ENCODE measurements at regions not wholly inside any gene's neighbourhood (a gene's known extent, or its start where the extent isn't known, plus 50 kb on each side); places are given as distances from the start of the nearest gene placed in this dataset.
A peak's percentile ranks its signal among the peaks of the same experiment; 100 is the strongest.

- DNase-seq (ENCODE audit: low spot score) = no peak
Measured at GRCh38 chr6:106918115-106918514, 56.4 kb downstream of the CD24 start.

- DNase-seq (ENCODE audit: low spot score) = no peak
Measured at GRCh38 chr6:106916891-106917290, 57.6 kb downstream of the CD24 start.

GRCh38 chr6:106913676-106914280 lies 60.8 kb downstream of the CD24 start:
- no peak for DNase-seq (ENCODE audit: low spot score)

GRCh38 chr6:106913111-106913510 lies 61.4 kb downstream of the CD24 start:
- no peak for DNase-seq (ENCODE audit: low spot score)

GRCh38 chr6:106912091-106912490 lies 62.4 kb downstream of the CD24 start:
- DNase-seq (ENCODE audit: low spot score) = no peak

GRCh38 chr6:106910999-106911949 lies 63.3 kb downstream of the CD24 start:
- DNase-seq (ENCODE audit: low spot score) = no peak

GRCh38 chr6:106908386-106908840 lies 66.1 kb downstream of the CD24 start:
- no peak for DNase-seq (ENCODE audit: low spot score)

- no peak for DNase-seq (ENCODE audit: low spot score)
Measured at GRCh38 chr6:106907754-106908153, 66.8 kb downstream of the CD24 start.

- no peak for DNase-seq (ENCODE audit: low spot score)
Measured at GRCh38 chr6:106906232-106906631, 68.3 kb downstream of the CD24 start.

GRCh38 chr6:106903299-106903698 lies 71.2 kb downstream of the CD24 start:
- DNase-seq (ENCODE audit: low spot score) = no peak

- no peak for DNase-seq (ENCODE audit: low spot score)
Measured at GRCh38 chr6:106901062-106901461, 73.5 kb downstream of the CD24 start.

- DNase-seq (ENCODE audit: low spot score) = no peak
Measured at GRCh38 chr6:106899697-106900096, 74.8 kb downstream of the CD24 start.

- no peak for DNase-seq (ENCODE audit: low spot score)
Measured at GRCh38 chr6:106897580-106897979, 76.9 kb downstream of the CD24 start.

GRCh38 chr6:106895703-106896040 lies 78.9 kb downstream of the CD24 start:
- no peak for DNase-seq (ENCODE audit: low spot score)

- DNase-seq (ENCODE audit: low spot score) = peak; percentile 86
Measured at GRCh38 chr6:106894978-106895702, 79.4 kb downstream of the CD24 start.

- DNase-seq (ENCODE audit: low spot score) = no peak
Measured at GRCh38 chr6:106892186-106892585, 82.3 kb downstream of the CD24 start.

GRCh38 chr6:106890447-106890846 lies 84.1 kb downstream of the CD24 start:
- peak; percentile 21 for DNase-seq (ENCODE audit: low spot score)

GRCh38 chr6:106889692-106890091 lies 84.8 kb downstream of the CD24 start:
- DNase-seq (ENCODE audit: low spot score) = no peak

- no peak for DNase-seq (ENCODE audit: low spot score)
Measured at GRCh38 chr6:106886922-106887797, 87.4 kb downstream of the CD24 start.

- no peak for DNase-seq (ENCODE audit: low spot score)
Measured at GRCh38 chr6:106886081-106886843, 88.3 kb downstream of the CD24 start.

- no peak for DNase-seq (ENCODE audit: low spot score)
Measured at GRCh38 chr6:106885679-106886078, 88.8 kb downstream of the CD24 start.

Measured in RKO (cell line).